ENCODE measurements at regions not wholly inside any gene's neighbourhood (a gene's known extent, or its start where the extent isn't known, plus 50 kb on each side); places are given as distances from the start of the nearest gene placed in this dataset.

- intact Hi-C loops (cut with DNase I; ENCODE audit: low total_unique reads), result no loop called here
Observed at GRCh38 chr10:43955002-43955596, 306.4 kb upstream of the ZNF32 start.

GRCh38 chr10:43953672-43954071 is 305.0 kb upstream of the ZNF32 start:
- intact Hi-C loops (cut with DNase I; ENCODE audit: low total_unique reads), result no loop called here
- 55 to 64% methylated on average over 3 of the region's 3 CpGs for WGBS, 2 donors
- H3K4me3 ChIP-seq (ENCODE audit: low read depth, poor library complexity, severe bottlenecking), result no peak overlapping the region
- TF ChIP-seq POLR2A (IDR thresholded peaks at IDR 0.05) (no peak), CTCF (IDR thresholded peaks at IDR 0.05) (no peak)
- DNase-seq (ENCODE audit: low spot score in 2 of 2), result peak in 1 of 2 donors; percentile 39

More at GRCh38 chr10:43955002-43955596, 306.4 kb upstream of the ZNF32 start:
- H3K4me3 ChIP-seq (ENCODE audit: low read depth, poor library complexity, severe bottlenecking), result no peak overlapping the region
- 94 to 95% methylated on average over 5 of the region's 5 CpGs for WGBS, 2 donors
- peak in 1 of 2 donors; percentile 72 for DNase-seq (ENCODE audit: low spot score in 2 of 2)
- TF ChIP-seq CTCF (IDR thresholded peaks at IDR 0.05), result no peak
- no peak for TF ChIP-seq POLR2A (IDR thresholded peaks at IDR 0.05)

GRCh38 chr10:43952760-43953159 is 304.1 kb upstream of the ZNF32 start:
- no peak for TF ChIP-seq CTCF (IDR thresholded peaks at IDR 0.05)
- TF ChIP-seq POLR2A (IDR thresholded peaks at IDR 0.05), result no peak
- DNase-seq (ENCODE audit: low spot score in 2 of 2), result peak in 1 of 2 donors; percentile 15
- 100% methylated on average over 1 of the region's 1 CpG for WGBS, 2 donors
- H3K4me3 ChIP-seq (ENCODE audit: low read depth, poor library complexity, severe bottlenecking), result no peak overlapping the region
- intact Hi-C loops (cut with DNase I; ENCODE audit: low total_unique reads), result no loop called here

- H3K4me3 ChIP-seq (ENCODE audit: low read depth, poor library complexity, severe bottlenecking), result no peak overlapping the region
- intact Hi-C loops (cut with DNase I; ENCODE audit: low total_unique reads), result no loop called here
- 63 to 70% methylated on average over 4 of the region's 4 CpGs for WGBS, 2 donors
- no peak for DNase-seq (ENCODE audit: low spot score in 2 of 2)
- TF ChIP-seq CTCF (IDR thresholded peaks at IDR 0.05) (no peak), POLR2A (IDR thresholded peaks at IDR 0.05) (no peak)
Observed at GRCh38 chr10:43949351-43949750, 300.7 kb upstream of the ZNF32 start.

GRCh38 chr10:43946445-43946844 is 297.8 kb upstream of the ZNF32 start:
- peak in 1 of 2 donors; percentile 29 for DNase-seq (ENCODE audit: low spot score in 2 of 2)
- TF ChIP-seq POLR2A (IDR thresholded peaks at IDR 0.05) (no peak), CTCF (IDR thresholded peaks at IDR 0.05) (no peak)
- 94 to 97% methylated on average over 10 of the region's 10 CpGs for WGBS, 2 donors
- H3K4me3 ChIP-seq (ENCODE audit: low read depth, poor library complexity, severe bottlenecking), result no peak overlapping the region
- intact Hi-C loops (cut with DNase I; ENCODE audit: low total_unique reads), result no loop called here

GRCh38 chr10:43945908-43946307 is 297.2 kb upstream of the ZNF32 start:
- TF ChIP-seq CTCF (IDR thresholded peaks at IDR 0.05) (no peak), POLR2A (IDR thresholded peaks at IDR 0.05) (no peak)
- H3K4me3 ChIP-seq (ENCODE audit: low read depth, poor library complexity, severe bottlenecking), result no peak overlapping the region
- intact Hi-C loops (cut with DNase I; ENCODE audit: low total_unique reads), result no loop called here
- WGBS, 2 donors, result 85 to 92% methylated on average over 4 of the region's 4 CpGs
- peak in 1 of 2 donors; percentile 12 for DNase-seq (ENCODE audit: low spot score in 2 of 2)
